K562 (cell line): ENCODE measurements at regions not wholly inside any gene's neighbourhood (a gene's known extent, or its start where the extent isn't known, plus 50 kb on each side); places are given as distances from the start of the nearest gene placed in this dataset.

Source experiments
- ATAC-seq: fragments of 200-7000 bp; cut with Tn5 transposase; 3 replicates; pipeline ENCODE4 v1.9.1; 2020; ENCODE audit warnings: moderate library complexity
- BruUV-seq: library from RNA; stranded (reverse); fragments of 400-500 nt; replicated peaks from 2 replicates; lab custom pipeline; 2021; lab: Mats Ljungman, UMichigan
- CTCF ChIA-PET: fragments of 300-600 bp; formaldehyde crosslinking; extraction: SDS; loops from one replicate; lab custom pipeline; 2021; ENCODE audit warnings: low intra/inter-chr PET ratio; lab: Yijun Ruan, JAX
- POLR2A ChIA-PET: fragments of 300-600, 350-650 bp; sonication (Branson Sonifier 250); formaldehyde crosslinking; extraction: SDS; loops from one replicate; lab custom pipeline; 2021; ENCODE audit warnings: antibody characterized with exemption, inconsistent platforms; lab: Yijun Ruan, JAX
- DNase-seq, 4 experiments: peaks; one replicate each; pipeline versions ENCODE4 v3.0.0 to v3.0.0-alpha.2; 2011 to 2018; ENCODE audit warnings: low spot score in 3 of 4, mixed read lengths in 3 of 4; ENCODE audit errors: extremely low read depth in 1 of 4
- FAIRE-seq: peaks from 2 replicates; lab custom pipeline; 2011; peaks lifted over from hg19 to GRCh38; lab: Jason Lieb, UNC
- H2AFZ ChIP-seq: 2 replicates; pipeline ENCODE4 v1.6.0; 2011; ENCODE audit warnings: low read depth, low read length, control low read depth, inconsistent platforms
- H3K27ac ChIP-seq: fragments of 200-600 bp; 3 replicates; pipeline ENCODE4 v1.8.0; 2011; ENCODE audit warnings: low read depth, mild to moderate bottlenecking, control low read depth, inconsistent platforms, low read length, moderate library complexity, mixed read lengths; ENCODE audit errors: extremely low read depth
- H3K27me3 ChIP-seq, 2 experiments: fragments of 300-600 bp in 1 of 2; 2 replicates in 1 of 2; 3 replicates in 1 of 2; pipeline versions ENCODE4 v1.6.0 to v1.8.0; 2011; ENCODE audit warnings: inconsistent platforms in 2 of 2, low read length in 2 of 2, mild to moderate bottlenecking in 1 of 2, mixed read lengths in 1 of 2, moderate library complexity in 1 of 2; ENCODE audit not compliant: control insufficient read depth in 2 of 2, insufficient read depth in 2 of 2
- H3K36me3 ChIP-seq: fragments of 300-600 bp; 3 replicates; pipeline ENCODE4 v1.8.0; 2011; ENCODE audit warnings: mild to moderate bottlenecking, low read length, inconsistent platforms; ENCODE audit not compliant: control insufficient read depth, insufficient read depth
- H3K4me1 ChIP-seq, 2 experiments: fragments of 200-600 bp in 1 of 2; replicated peaks in 1 of 2; 2 replicates in 1 of 2; 3 replicates in 1 of 2; pipeline versions ENCODE4 v1.5.1 to v1.8.0; 2011; ENCODE audit warnings: inconsistent platforms in 2 of 2, low read length in 2 of 2, mild to moderate bottlenecking in 1 of 2, mixed read lengths in 1 of 2, moderate library complexity in 1 of 2; ENCODE audit not compliant: control insufficient read depth in 2 of 2, insufficient read depth in 2 of 2
- H3K4me2 ChIP-seq: 2 replicates; pipeline ENCODE4 v1.6.1; 2011; ENCODE audit warnings: low read length, control low read depth, inconsistent platforms, mixed read lengths; ENCODE audit not compliant: insufficient read depth
- H3K4me3 ChIP-seq: fragments of 200-600 bp; sonication (generic), shearing (Covaris generic); 2 replicates; pipeline ENCODE4 v1.5.1; 2016; ENCODE audit warnings: control low read depth, inconsistent platforms
- H3K79me2 ChIP-seq: fragments of 200-600 bp; 3 replicates; pipeline ENCODE4 v1.8.0; 2011; ENCODE audit warnings: low read length, inconsistent platforms; ENCODE audit not compliant: control insufficient read depth, insufficient read depth
- H3K9ac ChIP-seq, 2 experiments: 2 replicates each; pipeline versions ENCODE4 v1.6.0 to v1.6.1; 2011; ENCODE audit warnings: low read depth in 2 of 2, low read length in 2 of 2, control low read depth in 1 of 2, inconsistent platforms in 1 of 2, mild to moderate bottlenecking in 1 of 2, mixed read lengths in 1 of 2; ENCODE audit not compliant: insufficient read depth in 1 of 2
- H3K9me1 ChIP-seq: one replicate; pipeline ENCODE4 v1.6.0; 2011; ENCODE audit warnings: inconsistent platforms, mild to moderate bottlenecking, low read length, moderate library complexity; ENCODE audit not compliant: control insufficient read depth, insufficient read depth
- H3K9me3 ChIP-seq: replicated peaks from 2 replicates; pipeline ENCODE4 v1.5.1; 2011; ENCODE audit warnings: low read depth, low read length, inconsistent platforms; ENCODE audit not compliant: control insufficient read depth, insufficient read depth
- H4K20me1 ChIP-seq: replicated peaks from 2 replicates; pipeline ENCODE4 v1.6.1; 2011; ENCODE audit warnings: low read length, inconsistent platforms, mixed read lengths; ENCODE audit not compliant: control insufficient read depth, insufficient read depth
- ARID1B ChIP-seq: fragments of 450-650 bp; IDR thresholded peaks from 2 replicates; pipeline ENCODE4 v1.6.1; 2016; ENCODE audit warnings: antibody characterized with exemption, mild to moderate bottlenecking, inconsistent platforms
- CBFA2T3 ChIP-seq: fragments of 450-650 bp; IDR thresholded peaks from 2 replicates; pipeline ENCODE4 v1.6.1; 2017
- CCAR2 ChIP-seq: fragments of 200-400 bp; formaldehyde crosslinking; IDR thresholded peaks from 2 replicates; pipeline ENCODE4 v1.6.1; 2017; ENCODE audit warnings: mild to moderate bottlenecking, low read depth, low read length
- CEBPG ChIP-seq, 3 experiments: fragments of 200-800 bp in 1 of 3; sonication (Bioruptor generic) in 1 of 3; sonication (generic) in 1 of 3; formaldehyde crosslinking in 1 of 3; IDR thresholded peaks in 2 of 3; conservative IDR thresholded peaks in 1 of 3; 2 replicates each; pipeline versions ENCODE4 v1.6.1 to v1.8.0; 2016 to 2022; ENCODE audit warnings: missing compliant biosample characterization in 2 of 3, missing genetic modification characterization in 2 of 3, mild to moderate bottlenecking in 1 of 3, missing genetic modification reagents in 1 of 3
- FOSL1 ChIP-seq: fragments of 200-800 bp; sonication (Bioruptor generic); conservative IDR thresholded peaks from 2 replicates; pipeline ENCODE4 v1.6.1; 2016; ENCODE audit warnings: missing genetic modification characterization, missing compliant biosample characterization
- FOXJ2 ChIP-seq: fragments of 200-800 bp; sonication (Bioruptor generic); IDR thresholded peaks from 2 replicates; pipeline ENCODE4 v1.6.1; 2016; ENCODE audit warnings: missing genetic modification characterization, missing compliant biosample characterization
- HNRNPL ChIP-seq: fragments of 200-400 bp; formaldehyde crosslinking; IDR thresholded peaks from 2 replicates; pipeline ENCODE4 v1.6.1; 2017; ENCODE audit warnings: low read depth, mild to moderate bottlenecking, low read length
- MECOM ChIP-seq: fragments of 250-450 bp; sonication (Bioruptor Pico); IDR thresholded peaks from 2 replicates; pipeline ENCODE4 v1.8.0; 2022; ENCODE audit warnings: inconsistent platforms
- MEIS2 ChIP-seq: fragments of 450-650 bp; IDR thresholded peaks from 2 replicates; pipeline ENCODE4 v1.6.1; 2014; ENCODE audit warnings: mild to moderate bottlenecking; ENCODE audit not compliant: partially characterized antibody
- PBX2 ChIP-seq, 2 experiments: IDR thresholded peaks in 1 of 2; conservative IDR thresholded peaks in 1 of 2; 2 replicates each; pipeline ENCODE4 v1.6.1; 2016; ENCODE audit warnings: low read depth in 2 of 2, mild to moderate bottlenecking in 1 of 2, missing compliant biosample characterization in 1 of 2, missing genetic modification characterization in 1 of 2, moderate library complexity in 1 of 2
- PKNOX1 ChIP-seq: fragments of 450-650 bp; IDR thresholded peaks from 2 replicates; pipeline ENCODE4 v1.6.1; 2016
- ZBTB17 ChIP-seq: fragments of 450-650 bp; formaldehyde crosslinking; IDR thresholded peaks from 2 replicates; pipeline ENCODE4 v1.4.0; 2020; ENCODE audit warnings: mild to moderate bottlenecking
- ZBTB8A ChIP-seq: fragments of 450-650 bp; IDR thresholded peaks from 2 replicates; pipeline ENCODE4 v1.6.1; 2018; ENCODE audit warnings: mild to moderate bottlenecking, moderate library complexity; ENCODE audit not compliant: partially characterized antibody
- ZNF561 ChIP-seq: fragments of 450-650 bp; formaldehyde crosslinking; conservative IDR thresholded peaks from 2 replicates; pipeline ENCODE4 v1.4.0; 2020; ENCODE audit warnings: mild to moderate bottlenecking, moderate library complexity
- WGBS: fragments of 100-300 bp; shearing (Covaris generic); methylation state at CpG from one replicate; pipeline ENCODE4 v1.1.6; 2016; ENCODE audit warnings: low coverage, mixed read lengths; ENCODE audit not compliant: insufficient coverage; ENCODE audit errors: missing lambda C conversion rate; 5-methylcytosine and 5-hydroxymethylcytosine counted together
- in situ Hi-C: fragments of 300-500 bp; cut with MboI; formaldehyde crosslinking; loops from 4 replicates; pipeline ENCODE4 v1.15.0; 2018; ENCODE audit warnings: inconsistent platforms, mixed read lengths
- intact Hi-C: fragments of 100-400 bp; cut with micrococcal nuclease; formaldehyde crosslinking; loops from 2 replicates; pipeline ENCODE4 v1.14.2; 2022
- TF ChIP-seq, protein P1 (sequence below): sonication (generic); formaldehyde crosslinking; IDR thresholded peaks from 2 replicates; pipeline ENCODE4 v1.4.0; 2020; ENCODE audit warnings: mild to moderate bottlenecking, missing genetic modification reagents
- TF ChIP-seq, protein P2 (sequence below), 2 experiments: fragments of 450-650 bp in 1 of 2; sonication (generic) in 1 of 2; formaldehyde crosslinking in 1 of 2; IDR thresholded peaks in 1 of 2; conservative IDR thresholded peaks in 1 of 2; 2 replicates each; pipeline versions ENCODE4 v1.6.1 to v1.8.1; 2016 to 2023; ENCODE audit warnings: mild to moderate bottlenecking in 2 of 2, moderate library complexity in 2 of 2, inconsistent platforms in 1 of 2, missing genetic modification reagents in 1 of 2

DNA sequence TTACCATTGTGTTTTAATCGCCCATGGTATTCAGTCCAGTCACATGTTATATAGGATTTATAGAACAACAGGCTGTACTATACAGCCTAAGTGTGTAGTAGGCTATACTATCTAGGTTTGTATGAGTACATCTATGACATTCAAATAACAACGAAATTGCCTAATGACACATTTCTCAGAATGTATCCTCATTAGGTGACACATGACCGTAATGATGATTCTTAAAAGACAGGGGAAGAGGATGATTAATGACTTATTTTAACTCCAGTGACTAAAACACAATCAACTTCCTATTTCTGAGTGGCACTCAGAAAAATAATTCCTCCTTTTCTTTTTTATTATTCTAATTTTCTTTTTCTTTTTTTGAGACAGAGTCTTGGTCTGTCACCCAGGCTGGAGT lies 63.0 kb upstream of the ACSL3 start:
- intact Hi-C loops, result loop anchor here (5.0 kb wide), 2 partner anchors 91 to 104 kb away; no protein-coding TSS in a partner anchor
- TF ChIP-seq CBFA2T3, result no peak
- no peak for TF ChIP-seq CCAR2
- TF ChIP-seq ZNF561, result no peak
- peak; percentile 93 for TF ChIP-seq PKNOX1
- peak; percentile 94 for TF ChIP-seq MECOM (CRISPR knock-in tag)
- TF ChIP-seq MEIS2, result peak; percentile 96
- TF ChIP-seq HNRNPL, result no peak
- no peak for TF ChIP-seq FOXJ2
- no peak for TF ChIP-seq CEBPG (CRISPR knock-in tag; IDR thresholded peaks at IDR 0.05)
- peak; percentile 19 to 70; a peak in 2 of 4 replicates for TF ChIP-seq CEBPG (tag; conservative IDR thresholded peaks at IDR 0.05 in 1 of 2, IDR thresholded peaks at IDR 0.05 in 1 of 2)
- TF ChIP-seq, protein P1, sequence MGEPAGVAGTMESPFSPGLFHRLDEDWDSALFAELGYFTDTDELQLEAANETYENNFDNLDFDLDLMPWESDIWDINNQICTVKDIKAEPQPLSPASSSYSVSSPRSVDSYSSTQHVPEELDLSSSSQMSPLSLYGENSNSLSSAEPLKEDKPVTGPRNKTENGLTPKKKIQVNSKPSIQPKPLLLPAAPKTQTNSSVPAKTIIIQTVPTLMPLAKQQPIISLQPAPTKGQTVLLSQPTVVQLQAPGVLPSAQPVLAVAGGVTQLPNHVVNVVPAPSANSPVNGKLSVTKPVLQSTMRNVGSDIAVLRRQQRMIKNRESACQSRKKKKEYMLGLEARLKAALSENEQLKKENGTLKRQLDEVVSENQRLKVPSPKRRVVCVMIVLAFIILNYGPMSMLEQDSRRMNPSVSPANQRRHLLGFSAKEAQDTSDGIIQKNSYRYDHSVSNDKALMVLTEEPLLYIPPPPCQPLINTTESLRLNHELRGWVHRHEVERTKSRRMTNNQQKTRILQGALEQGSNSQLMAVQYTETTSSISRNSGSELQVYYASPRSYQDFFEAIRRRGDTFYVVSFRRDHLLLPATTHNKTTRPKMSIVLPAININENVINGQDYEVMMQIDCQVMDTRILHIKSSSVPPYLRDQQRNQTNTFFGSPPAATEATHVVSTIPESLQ (CRISPR knock-in tag), result no peak
- peak; percentile 19; the same call in 1 of the 2 replicates for TF ChIP-seq ARID1B
- TF ChIP-seq ZBTB17 (CRISPR knock-in tag), result no peak
- peak; percentile 47 for TF ChIP-seq PBX2 (CRISPR knock-in tag; IDR thresholded peaks at IDR 0.05; ENCODE audit: low read depth)
- TF ChIP-seq PBX2 (tag; conservative IDR thresholded peaks at IDR 0.05; ENCODE audit: low read depth), result peak; percentile 85
- TF ChIP-seq, protein P2, sequence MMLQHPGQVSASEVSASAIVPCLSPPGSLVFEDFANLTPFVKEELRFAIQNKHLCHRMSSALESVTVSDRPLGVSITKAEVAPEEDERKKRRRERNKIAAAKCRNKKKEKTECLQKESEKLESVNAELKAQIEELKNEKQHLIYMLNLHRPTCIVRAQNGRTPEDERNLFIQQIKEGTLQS (IDR thresholded peaks at IDR 0.05), result peak; percentile 47; the same call in 1 of the 2 replicates
- TF ChIP-seq, protein P2 (CRISPR knock-in tag; conservative IDR thresholded peaks at IDR 0.05), result no peak
- peak; percentile 29; the same call in 1 of the 2 replicates for TF ChIP-seq FOSL1 (tag)
- TF ChIP-seq ZBTB8A, result no peak

More for the DNA sequence above, 63.0 kb upstream of the ACSL3 start:
- Histone ChIP-seq H3K4me1 (peaks cover 0 to 6% of the 10 kb centered on the region in 2 experiments; a peak in 4 of 5 replicates), H4K20me1 (no peaks in the 10 kb centered on the region), H3K27me3 (no peaks in the 10 kb centered on the region), H3K4me2 (no peak overlapping the region), H3K9me1 (no peaks in the 10 kb centered on the region), H3K27ac (no peak overlapping the region), H3K36me3 (no peaks in the 10 kb centered on the region), H3K4me3 (no peak overlapping the region), H2AFZ (no peak overlapping the region), H3K9ac (no peak overlapping the region), H3K79me2 (no peaks in the 10 kb centered on the region), H3K9me3 (no peaks in the 10 kb centered on the region)
- CTCF ChIA-PET, result no interaction called here
- DNase-seq (no peak), FAIRE-seq (no peak), ATAC-seq (no peak)
- WGBS, result 28% methylated on average over 3 of the region's 3 CpGs
- POLR2A ChIA-PET, result no interaction called here
- BruUV-seq, result no TSS peak
- in situ Hi-C loops, result no loop called here
